ENCODE measurements at regions not wholly inside any gene's neighbourhood (a gene's known extent, or its start where the extent isn't known, plus 50 kb on each side); places are given as distances from the start of the nearest gene placed in this dataset.

GRCh38 chr11:87429996-87430395 is 392.3 kb downstream of the TMEM135 start:
- intact Hi-C loops (cut with DNase I), result loop anchor here (10.0 kb wide), 2 partner anchors 495 to 555 kb away; no protein-coding TSS in a partner anchor

GRCh38 chr11:87428266-87428665 is 390.5 kb downstream of the TMEM135 start:
- WGBS, 2 donors, result 70 to 78% methylated on average over 1 of the region's 1 CpG
- TF ChIP-seq POLR2A (IDR thresholded peaks at IDR 0.05) (no peak), CTCF (IDR thresholded peaks at IDR 0.05) (no peak)
- no peak for DNase-seq
- no peaks in the 10 kb centered on the region for H3K27me3 ChIP-seq
- no peak overlapping the region for H3K4me3 ChIP-seq (replicated peaks in 1 of 3)
- no peak overlapping the region for H3K27ac ChIP-seq
- H3K9me3 ChIP-seq, result no peaks in the 10 kb centered on the region
- intact Hi-C loops (cut with DNase I), result loop anchor here (10.0 kb wide), 2 partner anchors 493 to 553 kb away; no protein-coding TSS in a partner anchor
- no peaks in the 10 kb centered on the region for H3K36me3 ChIP-seq
- H3K4me1 ChIP-seq, result no peaks in the 10 kb centered on the region

More at GRCh38 chr11:87429996-87430395, 392.3 kb downstream of the TMEM135 start:
- no peak overlapping the region for H3K27ac ChIP-seq
- no peak overlapping the region for H3K4me3 ChIP-seq (replicated peaks in 1 of 3)
- WGBS, 2 donors, result 89 to 90% methylated on average over 3 of the region's 3 CpGs
- H3K9me3 ChIP-seq, result no peaks in the 10 kb centered on the region
- TF ChIP-seq POLR2A (IDR thresholded peaks at IDR 0.05) (no peak), CTCF (IDR thresholded peaks at IDR 0.05) (no peak)
- no peak for DNase-seq
- no peaks in the 10 kb centered on the region for H3K4me1 ChIP-seq
- H3K36me3 ChIP-seq, result no peaks in the 10 kb centered on the region
- no peaks in the 10 kb centered on the region for H3K27me3 ChIP-seq

- Histone ChIP-seq H3K4me1 (no peaks in the 10 kb centered on the region), H3K9me3 (no peaks in the 10 kb centered on the region), H3K27me3 (no peaks in the 10 kb centered on the region), H3K27ac (no peak overlapping the region), H3K4me3 (replicated peaks in 1 of 3) (no peak overlapping the region), H3K36me3 (no peaks in the 10 kb centered on the region)
- TF ChIP-seq CTCF (IDR thresholded peaks at IDR 0.05) (no peak), POLR2A (IDR thresholded peaks at IDR 0.05) (no peak)
- WGBS, 2 donors, result 94 to 100% methylated on average over 1 of the region's 1 CpG
- no peak for DNase-seq
- intact Hi-C loops (cut with DNase I), result loop anchor here (10.0 kb wide), 2 partner anchors 491 to 551 kb away; no protein-coding TSS in a partner anchor
Observed at GRCh38 chr11:87425943-87426342, 388.2 kb downstream of the TMEM135 start.

- no peak for TF ChIP-seq CTCF (IDR thresholded peaks at IDR 0.05)
- TF ChIP-seq POLR2A (IDR thresholded peaks at IDR 0.05), result no peak
- DNase-seq, result no peak
Observed at GRCh38 chr11:87425391-87425790, 387.7 kb downstream of the TMEM135 start.

GRCh38 chr11:87423161-87423560 is 385.4 kb downstream of the TMEM135 start:
- H3K4me1 ChIP-seq, result no peaks in the 10 kb centered on the region
- H3K36me3 ChIP-seq, result no peaks in the 10 kb centered on the region
- WGBS, 2 donors, result 80 to 81% methylated on average over 3 of the region's 3 CpGs
- no peak overlapping the region for H3K27ac ChIP-seq
- intact Hi-C loops (cut with DNase I), result loop anchor here (5.0 to 10.0 kb wide), 3 partner anchors 71 to 548 kb away; no protein-coding TSS in a partner anchor
- no peaks in the 10 kb centered on the region for H3K9me3 ChIP-seq
- TF ChIP-seq POLR2A (IDR thresholded peaks at IDR 0.05) (no peak), CTCF (IDR thresholded peaks at IDR 0.05) (no peak)
- H3K27me3 ChIP-seq, result no peaks in the 10 kb centered on the region
- H3K4me3 ChIP-seq (replicated peaks in 1 of 3), result no peak overlapping the region
- no peak for DNase-seq

More at GRCh38 chr11:87425391-87425790, 387.7 kb downstream of the TMEM135 start:
- 95 to 98% methylated on average over 5 of the region's 5 CpGs for WGBS, 2 donors
- Histone ChIP-seq H3K9me3 (no peaks in the 10 kb centered on the region), H3K36me3 (no peaks in the 10 kb centered on the region), H3K27me3 (no peaks in the 10 kb centered on the region), H3K27ac (no peak overlapping the region), H3K4me1 (no peaks in the 10 kb centered on the region), H3K4me3 (replicated peaks in 1 of 3) (no peak overlapping the region)
- intact Hi-C loops (cut with DNase I), result loop anchor here (10.0 kb wide), 2 partner anchors 491 to 551 kb away; no protein-coding TSS in a partner anchor
